Glutamatergic neuron (in vitro differentiated cells): ENCODE measurements at regions not wholly inside any gene's neighbourhood (a gene's known extent, or its start where the extent isn't known, plus 50 kb on each side); places are given as distances from the start of the nearest gene placed in this dataset.

ENCODE experiments used
- DNase-seq: peaks from one replicate; pipeline ENCODE4 v3.0.0; 2022
- H3K27ac Mint-ChIP-seq: one replicate; pipeline ENCODE4 v1.8.0; 2020; ENCODE audit warnings: mild to moderate bottlenecking, mixed read lengths, inconsistent platforms; ENCODE audit not compliant: unreplicated experiment
- H3K27me3 Mint-ChIP-seq: one replicate; pipeline ENCODE4 v1.8.0; 2020; ENCODE audit warnings: mild to moderate bottlenecking, moderate library complexity, mixed read lengths, inconsistent platforms; ENCODE audit not compliant: unreplicated experiment
- H3K36me3 Mint-ChIP-seq: one replicate; pipeline ENCODE4 v1.8.0; 2020; ENCODE audit warnings: mild to moderate bottlenecking, mixed read lengths, inconsistent platforms; ENCODE audit not compliant: unreplicated experiment
- H3K4me1 Mint-ChIP-seq: one replicate; pipeline ENCODE4 v1.8.0; 2020; ENCODE audit warnings: mild to moderate bottlenecking, low read depth, mixed read lengths, inconsistent platforms; ENCODE audit not compliant: unreplicated experiment
- H3K4me3 Mint-ChIP-seq: one replicate; pipeline ENCODE4 v1.8.0; 2020; ENCODE audit warnings: mild to moderate bottlenecking, mixed read lengths, inconsistent platforms; ENCODE audit not compliant: unreplicated experiment
- H3K9me3 Mint-ChIP-seq: one replicate; pipeline ENCODE4 v1.8.0; 2020; ENCODE audit warnings: mild to moderate bottlenecking, moderate library complexity, mixed read lengths, inconsistent platforms; ENCODE audit not compliant: unreplicated experiment
- CTCF ChIP-seq: fragments of 200-600 bp; sonication (generic); IDR thresholded peaks from one replicate; pipeline ENCODE4 v1.5.0; 2021; ENCODE audit not compliant: partially characterized antibody, unreplicated experiment

- no peak for DNase-seq
- H3K4me3 Mint-ChIP-seq, result no peak overlapping the region
- no peaks in the 10 kb centered on the region for H3K9me3 Mint-ChIP-seq
- H3K4me1 Mint-ChIP-seq, result peaks cover 2% of the 10 kb centered on the region
- H3K36me3 Mint-ChIP-seq, result no peaks in the 10 kb centered on the region
- no peak for TF ChIP-seq CTCF
- no peaks in the 10 kb centered on the region for H3K27me3 Mint-ChIP-seq
- no peak overlapping the region for H3K27ac Mint-ChIP-seq
These were observed 359.4 kb upstream of the RIOK2 start for GRCh38 chr5:97542469-97542868.

GRCh38 chr5:97543166-97543565 lies 360.1 kb upstream of the RIOK2 start:
- TF ChIP-seq CTCF, result no peak
- Mint-ChIP-seq H3K27ac (no peak overlapping the region), H3K27me3 (no peaks in the 10 kb centered on the region), H3K4me3 (no peak overlapping the region), H3K36me3 (no peaks in the 10 kb centered on the region), H3K9me3 (no peaks in the 10 kb centered on the region), H3K4me1 (peaks cover 2% of the 10 kb centered on the region)
- no peak for DNase-seq

- no peaks in the 10 kb centered on the region for H3K27me3 Mint-ChIP-seq
- peaks cover 2% of the 10 kb centered on the region for H3K4me1 Mint-ChIP-seq
- TF ChIP-seq CTCF, result no peak
- no peaks in the 10 kb centered on the region for H3K36me3 Mint-ChIP-seq
- no peak overlapping the region for H3K27ac Mint-ChIP-seq
- no peaks in the 10 kb centered on the region for H3K9me3 Mint-ChIP-seq
- no peak for DNase-seq
- no peak overlapping the region for H3K4me3 Mint-ChIP-seq
These were observed 361.2 kb upstream of the RIOK2 start for GRCh38 chr5:97544240-97544639.

- H3K4me1 Mint-ChIP-seq, result peaks cover 2% of the 10 kb centered on the region
These were observed 361.6 kb upstream of the RIOK2 start for GRCh38 chr5:97544678-97545077.

GRCh38 chr5:97545446-97545845 lies 362.4 kb upstream of the RIOK2 start:
- Mint-ChIP-seq H3K9me3 (no peaks in the 10 kb centered on the region), H3K27me3 (no peaks in the 10 kb centered on the region), H3K27ac (no peak overlapping the region), H3K36me3 (no peaks in the 10 kb centered on the region), H3K4me3 (no peak overlapping the region), H3K4me1 (peaks cover 2% of the 10 kb centered on the region)
- DNase-seq, result no peak
- no peak for TF ChIP-seq CTCF

More at GRCh38 chr5:97544678-97545077, 361.6 kb upstream of the RIOK2 start:
- Mint-ChIP-seq H3K36me3 (no peaks in the 10 kb centered on the region), H3K27ac (no peak overlapping the region), H3K27me3 (no peaks in the 10 kb centered on the region), H3K9me3 (no peaks in the 10 kb centered on the region), H3K4me3 (no peak overlapping the region)
- no peak for DNase-seq
- TF ChIP-seq CTCF, result no peak
